Choroid plexus epithelial cell (primary cell): ENCODE measurements at regions not wholly inside any gene's neighbourhood (a gene's known extent, or its start where the extent isn't known, plus 50 kb on each side); places are given as distances from the start of the nearest gene placed in this dataset.

Experiments
- DNase-seq: peaks from one replicate; pipeline ENCODE4 v3.0.0-alpha.2; 2010; ENCODE audit warnings: low read depth
- H3K4me3 ChIP-seq: 2 replicates; pipeline ENCODE4 v1.5.1; 2011; ENCODE audit warnings: low read depth, mild to moderate bottlenecking, control low read depth, low read length, moderate library complexity
- TF ChIP-seq, protein P1 (sequence below): conservative IDR thresholded peaks from 2 replicates; pipeline ENCODE4 v1.5.1; 2011; ENCODE audit warnings: low read depth, mild to moderate bottlenecking, control low read depth, inconsistent platforms, low read length, moderate library complexity

DNA sequence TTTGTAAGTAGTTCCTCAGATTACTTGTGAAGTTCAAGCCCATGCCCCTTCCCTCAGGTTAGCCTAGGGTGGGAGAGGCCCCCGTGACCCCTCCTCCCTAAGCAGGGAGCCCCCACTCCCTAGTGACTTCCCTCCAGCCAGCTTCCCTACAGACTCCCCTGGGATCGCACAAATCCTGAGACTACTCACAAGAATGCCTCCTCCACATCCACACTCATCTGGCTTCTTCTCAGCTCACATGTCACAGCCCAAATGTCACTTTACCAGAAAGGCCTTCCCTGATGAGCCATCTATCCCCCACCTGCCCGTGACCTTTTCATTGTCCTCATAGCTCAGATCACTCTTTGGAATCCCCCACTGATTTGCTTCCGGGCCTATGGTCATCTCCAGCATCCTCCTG, 96.7 kb upstream of the ARAP3 start:
- H3K4me3 ChIP-seq = no peak overlapping the region
- TF ChIP-seq, protein P1, sequence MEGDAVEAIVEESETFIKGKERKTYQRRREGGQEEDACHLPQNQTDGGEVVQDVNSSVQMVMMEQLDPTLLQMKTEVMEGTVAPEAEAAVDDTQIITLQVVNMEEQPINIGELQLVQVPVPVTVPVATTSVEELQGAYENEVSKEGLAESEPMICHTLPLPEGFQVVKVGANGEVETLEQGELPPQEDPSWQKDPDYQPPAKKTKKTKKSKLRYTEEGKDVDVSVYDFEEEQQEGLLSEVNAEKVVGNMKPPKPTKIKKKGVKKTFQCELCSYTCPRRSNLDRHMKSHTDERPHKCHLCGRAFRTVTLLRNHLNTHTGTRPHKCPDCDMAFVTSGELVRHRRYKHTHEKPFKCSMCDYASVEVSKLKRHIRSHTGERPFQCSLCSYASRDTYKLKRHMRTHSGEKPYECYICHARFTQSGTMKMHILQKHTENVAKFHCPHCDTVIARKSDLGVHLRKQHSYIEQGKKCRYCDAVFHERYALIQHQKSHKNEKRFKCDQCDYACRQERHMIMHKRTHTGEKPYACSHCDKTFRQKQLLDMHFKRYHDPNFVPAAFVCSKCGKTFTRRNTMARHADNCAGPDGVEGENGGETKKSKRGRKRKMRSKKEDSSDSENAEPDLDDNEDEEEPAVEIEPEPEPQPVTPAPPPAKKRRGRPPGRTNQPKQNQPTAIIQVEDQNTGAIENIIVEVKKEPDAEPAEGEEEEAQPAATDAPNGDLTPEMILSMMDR = no peak
- no peak for DNase-seq

DNA sequence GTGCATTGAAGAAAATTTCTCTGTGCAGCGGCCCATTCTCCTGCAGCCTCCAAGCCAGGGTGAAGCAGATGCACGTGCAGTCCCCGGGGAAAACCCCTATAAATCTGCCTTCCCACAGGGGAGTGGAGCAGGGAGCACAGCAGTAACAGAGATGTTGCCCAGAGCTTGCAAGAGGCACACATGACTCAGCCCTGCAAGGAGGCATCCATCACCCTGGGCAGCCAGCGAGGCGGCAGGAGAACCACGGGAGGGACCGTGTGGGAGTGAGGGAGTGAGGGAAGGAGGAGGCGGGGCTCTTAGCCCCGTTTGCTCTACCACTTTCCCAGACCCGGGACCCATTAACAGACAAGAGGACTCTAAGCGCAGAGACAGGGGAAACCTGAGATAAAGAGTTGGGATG, 96.2 kb upstream of the ARAP3 start:
- TF ChIP-seq, protein P1 = no peak
- no peak overlapping the region for H3K4me3 ChIP-seq
- DNase-seq = peak; percentile 38

DNA sequence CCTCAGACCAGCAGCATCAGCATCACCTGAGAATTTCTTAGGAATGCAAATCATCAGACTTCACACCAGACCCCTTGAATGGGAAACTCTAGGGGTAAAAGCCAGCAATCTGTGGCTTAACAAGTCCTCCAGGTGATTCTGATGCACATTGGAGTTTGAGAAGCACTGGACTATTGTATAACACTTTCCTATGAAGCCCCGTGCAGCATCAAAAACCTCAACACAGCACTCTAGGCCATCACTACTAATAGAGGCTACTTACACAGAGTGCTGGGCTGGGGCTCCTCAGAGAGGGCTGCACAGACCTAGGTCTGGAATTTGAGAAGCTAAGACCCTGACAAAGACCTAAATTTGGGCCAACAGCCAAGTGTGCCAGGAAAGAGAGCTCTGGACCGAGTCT, 95.7 kb upstream of the ARAP3 start:
- TF ChIP-seq, protein P1 = no peak
- no peak overlapping the region for H3K4me3 ChIP-seq
- no peak for DNase-seq

DNA sequence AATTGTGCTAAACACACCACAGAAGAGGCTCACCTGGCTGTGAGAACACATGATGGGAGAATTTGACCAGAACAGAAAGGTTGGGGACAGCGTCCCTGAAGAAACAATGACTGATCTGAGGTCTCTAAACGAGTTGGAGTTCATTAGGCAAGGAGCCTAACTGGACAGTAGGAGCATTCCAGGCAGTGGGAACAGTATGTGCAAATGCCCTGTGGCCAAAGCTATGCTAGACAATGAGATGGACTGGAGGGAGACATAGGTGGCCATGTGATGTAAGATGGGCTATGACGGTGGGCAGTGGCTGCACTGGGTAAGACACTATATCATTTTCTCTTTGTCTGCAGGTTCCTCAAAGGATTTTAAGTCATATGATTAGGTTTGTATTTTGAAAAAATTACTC, 95.1 kb upstream of the ARAP3 start:
- DNase-seq = no peak
- TF ChIP-seq, protein P1 = no peak
- no peak overlapping the region for H3K4me3 ChIP-seq

DNA sequence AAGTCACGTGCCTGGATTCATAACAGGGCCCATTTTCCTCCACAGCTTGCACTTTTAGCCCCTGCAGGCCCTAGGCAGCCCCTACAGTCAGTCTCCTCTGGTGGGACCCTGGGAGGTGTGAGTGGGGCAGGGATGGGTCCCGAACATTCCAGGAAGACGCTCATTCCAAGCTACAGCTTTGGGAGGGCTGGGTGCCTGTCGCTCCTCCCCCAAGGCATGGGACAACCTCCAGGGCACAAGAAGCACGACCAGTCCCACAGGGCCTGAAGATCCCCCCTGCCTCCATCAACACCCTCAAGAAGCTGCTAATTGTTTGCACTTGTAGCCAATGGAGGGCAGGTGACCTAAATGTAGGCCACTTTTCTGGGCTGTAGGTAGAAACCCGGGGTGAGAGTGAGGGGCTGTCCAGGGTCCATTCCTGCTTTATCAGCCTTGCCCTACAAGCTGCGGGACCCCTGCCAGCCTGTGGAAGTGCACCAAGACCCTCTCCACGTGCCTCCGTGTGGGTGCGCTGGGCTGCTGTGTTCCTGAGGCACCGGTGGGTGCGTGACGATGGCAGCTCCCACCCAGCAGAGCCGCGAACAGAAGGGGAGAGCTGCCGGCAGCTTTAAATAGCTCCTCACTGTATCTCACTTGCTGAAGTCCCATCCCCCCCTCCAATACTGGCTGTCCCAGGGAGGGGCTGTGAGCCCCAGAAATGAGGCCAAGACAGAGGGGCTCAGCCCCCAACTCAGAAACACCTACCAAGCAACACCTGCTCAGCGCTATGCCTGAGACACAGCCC, 91.9 kb upstream of the ARAP3 start:
- TF ChIP-seq, protein P1 = no peak
- no peak for DNase-seq
- no peak overlapping the region for H3K4me3 ChIP-seq

DNA sequence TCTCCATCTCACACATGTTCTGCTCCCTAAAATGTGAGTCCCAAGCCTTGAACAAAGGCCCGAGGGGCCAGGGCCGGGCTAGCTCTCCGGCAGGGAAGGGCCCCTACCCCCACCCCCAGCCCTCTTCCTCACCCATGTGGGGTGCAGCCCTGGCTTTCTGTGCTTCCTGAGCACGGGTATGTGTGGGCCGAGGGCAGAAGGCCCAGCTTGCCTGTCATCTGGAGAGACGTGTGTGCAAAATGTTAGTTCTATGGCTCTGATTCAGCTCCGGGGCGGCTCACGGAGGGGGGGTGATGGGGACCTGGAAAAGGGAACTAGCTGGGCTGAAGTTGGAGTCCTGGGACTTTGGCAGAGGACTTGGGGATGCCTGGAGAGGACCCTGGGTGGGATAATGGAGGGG, 90.3 kb upstream of the ARAP3 start:
- TF ChIP-seq, protein P1 = no peak
- no peak overlapping the region for H3K4me3 ChIP-seq
- DNase-seq = no peak

DNA sequence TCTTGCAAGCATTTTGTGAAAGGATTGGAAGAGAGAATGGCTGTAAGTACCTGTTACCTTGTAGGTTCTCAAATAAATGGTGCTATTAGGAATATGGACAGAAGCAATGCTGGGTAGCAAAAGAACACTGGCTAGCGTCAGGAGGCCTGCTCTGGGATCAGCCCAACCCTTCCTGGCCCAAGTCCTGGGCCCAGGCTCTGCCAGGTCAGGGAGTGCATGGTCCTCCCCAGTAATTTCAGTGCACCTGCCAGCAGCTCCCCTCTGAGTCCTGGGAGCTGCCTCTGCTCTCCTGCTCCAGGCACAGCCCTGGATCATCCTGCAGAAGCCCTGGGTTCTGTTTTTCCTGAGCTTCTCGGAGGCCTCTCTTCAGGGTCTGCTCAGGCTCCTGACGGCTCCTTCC, 89.5 kb upstream of the ARAP3 start:
- H3K4me3 ChIP-seq = no peak overlapping the region
- TF ChIP-seq, protein P1 = no peak

More for the DNA sequence above, 89.5 kb upstream of the ARAP3 start:
- DNase-seq = no peak
